GM19467 (cell line): ENCODE measurements at regions not wholly inside any gene's neighbourhood (a gene's known extent, or its start where the extent isn't known, plus 50 kb on each side); places are given as distances from the start of the nearest gene placed in this dataset.
"Not testable (repeated sequence)": the region's sequence is repeated elsewhere in the genome, so short reads cannot be mapped to it uniquely, and the experiment has no call there.

ENCODE experiments used
- ATAC-seq: cut with Tn5 transposase; IDR thresholded peaks from one replicate; pipeline ENCODE4 v1.9.1; 2021; ENCODE audit warnings: mild to moderate bottlenecking, moderate library complexity; ENCODE audit not compliant: unreplicated experiment

DNA sequence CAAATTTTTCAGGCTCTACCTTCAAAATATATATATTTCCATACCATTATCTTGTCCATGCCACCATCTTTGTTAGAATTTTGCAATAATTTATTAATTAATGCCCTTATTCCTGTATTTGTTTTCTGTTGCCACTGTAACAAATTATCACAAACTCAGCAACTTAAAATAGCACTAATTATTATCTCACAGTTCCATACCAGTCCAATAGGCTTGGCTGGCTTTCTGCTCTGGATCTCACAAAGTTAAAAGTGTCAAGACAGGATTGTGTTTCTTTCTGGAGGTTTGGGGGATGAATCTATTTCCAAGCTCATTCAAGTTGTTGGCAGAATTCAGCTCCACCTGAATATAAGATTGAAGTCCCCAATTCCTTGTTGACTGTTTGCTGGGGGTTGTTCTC, 58.6 kb upstream of the SLC38A4 start:
- no peak for ATAC-seq

DNA sequence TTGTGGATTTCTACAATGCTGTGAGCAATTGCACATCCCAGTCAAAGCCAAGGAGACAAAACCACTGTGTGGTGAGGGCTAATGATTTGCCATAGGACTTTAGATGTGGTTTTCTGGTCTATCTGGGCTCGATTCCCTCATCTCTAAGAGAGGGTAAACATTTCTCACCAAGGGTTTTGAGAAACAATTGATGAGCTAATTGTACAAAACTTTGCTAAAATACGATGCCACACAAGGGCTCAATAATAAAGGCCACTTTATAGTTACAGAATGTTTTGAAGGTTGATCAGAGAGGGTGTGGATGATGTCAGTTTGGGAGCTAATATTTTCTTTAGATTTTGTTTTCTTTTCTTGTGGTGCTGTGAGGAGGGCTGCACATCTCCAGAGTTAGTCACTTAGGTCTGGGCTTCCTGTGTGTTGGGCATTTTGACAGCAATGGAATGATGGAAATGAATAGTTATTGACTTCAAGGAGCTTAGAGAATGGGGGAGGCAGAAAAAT, 60.8 kb upstream of the SLC38A4 start:
- no peak for ATAC-seq

DNA sequence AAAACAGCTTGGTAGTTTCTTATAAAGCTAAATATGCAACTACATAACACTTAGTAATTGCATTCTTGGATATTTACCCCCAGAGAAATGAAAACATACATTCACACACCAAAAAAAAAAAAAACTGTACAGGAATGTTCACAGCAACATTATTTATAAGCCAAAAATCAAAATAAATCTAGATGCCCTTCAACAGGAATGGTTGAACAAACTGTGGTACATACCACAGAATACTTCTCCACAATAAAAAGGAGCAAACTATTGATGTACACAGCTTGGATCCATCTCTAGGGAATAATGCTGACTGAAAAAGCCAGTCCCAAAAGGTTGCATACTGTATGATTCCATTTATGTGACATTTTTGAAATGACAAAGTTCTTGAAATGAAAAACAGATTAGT, 62.1 kb upstream of the SLC38A4 start:
- ATAC-seq = no peak

DNA sequence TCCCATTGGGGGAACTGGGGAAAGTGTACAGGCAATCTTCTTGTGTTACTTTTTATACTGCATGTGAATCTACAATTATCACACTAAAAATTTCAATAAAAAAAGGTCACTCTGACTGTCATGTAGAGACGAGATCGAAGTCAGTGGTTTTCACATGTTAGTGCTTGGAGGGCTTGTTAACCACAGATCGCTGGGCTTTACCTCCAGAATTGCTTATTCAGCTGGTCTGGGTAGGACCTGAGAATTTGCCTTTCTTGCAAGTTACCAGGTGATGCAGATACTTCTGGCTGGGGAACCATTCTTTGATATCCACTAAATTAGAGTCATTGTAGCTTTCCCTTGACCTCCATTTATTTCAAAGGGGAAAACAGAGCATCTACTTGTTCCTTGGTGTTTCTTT, 62.8 kb upstream of the SLC38A4 start:
- no peak for ATAC-seq

DNA sequence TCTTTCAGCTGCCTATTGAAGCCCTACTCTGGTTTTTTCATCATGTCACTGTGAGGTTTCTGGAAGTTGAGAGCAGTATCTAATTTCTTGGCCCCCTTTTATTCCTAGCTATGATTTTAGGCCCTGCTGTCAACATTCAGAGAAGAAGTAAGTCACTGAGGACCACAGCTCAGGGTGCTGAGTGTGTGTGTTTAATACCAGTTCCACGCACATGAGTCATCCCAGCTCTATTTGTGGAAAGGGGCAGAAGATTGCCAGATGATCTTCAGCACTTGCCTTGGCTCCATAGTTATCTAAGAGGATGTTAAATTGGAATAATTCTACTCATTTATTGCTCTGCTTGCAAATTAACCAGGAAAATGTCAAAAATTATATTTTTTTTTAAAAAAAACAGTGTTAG, 65.5 kb upstream of the SLC38A4 start:
- ATAC-seq = no peak

DNA sequence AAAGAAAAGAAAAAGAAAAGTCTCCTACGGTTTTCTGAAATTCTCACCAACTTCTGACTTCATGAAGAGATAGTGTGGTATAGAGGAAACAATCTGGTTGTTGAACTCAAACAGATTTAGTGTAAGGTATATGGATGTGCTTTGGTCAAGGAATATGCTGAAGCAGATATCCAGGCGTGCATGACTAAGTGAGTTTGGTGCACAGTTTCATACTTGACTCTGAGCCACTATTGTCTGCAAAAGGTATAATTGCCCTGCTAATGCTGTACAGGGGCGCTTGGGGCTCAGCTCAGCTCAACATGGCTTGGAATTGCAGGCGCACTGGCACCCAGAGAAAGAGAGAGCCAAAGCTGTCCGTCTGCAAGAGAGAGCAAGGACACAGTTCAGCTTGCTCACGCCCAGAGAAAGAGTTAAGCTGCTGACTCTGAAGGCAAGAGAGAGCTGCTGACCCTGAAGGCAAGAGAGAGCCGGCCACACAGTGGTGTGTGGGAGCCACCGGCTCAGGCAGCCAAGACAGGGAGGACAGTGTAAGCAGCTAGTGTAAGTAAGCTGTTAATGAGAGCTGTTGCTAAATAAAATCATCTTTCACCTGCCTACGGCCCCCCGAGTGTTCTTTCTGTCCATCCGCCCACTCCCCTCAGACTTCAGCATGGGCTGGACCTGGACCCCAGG, 66.4 kb upstream of the SLC38A4 start:
- no peak for ATAC-seq

DNA sequence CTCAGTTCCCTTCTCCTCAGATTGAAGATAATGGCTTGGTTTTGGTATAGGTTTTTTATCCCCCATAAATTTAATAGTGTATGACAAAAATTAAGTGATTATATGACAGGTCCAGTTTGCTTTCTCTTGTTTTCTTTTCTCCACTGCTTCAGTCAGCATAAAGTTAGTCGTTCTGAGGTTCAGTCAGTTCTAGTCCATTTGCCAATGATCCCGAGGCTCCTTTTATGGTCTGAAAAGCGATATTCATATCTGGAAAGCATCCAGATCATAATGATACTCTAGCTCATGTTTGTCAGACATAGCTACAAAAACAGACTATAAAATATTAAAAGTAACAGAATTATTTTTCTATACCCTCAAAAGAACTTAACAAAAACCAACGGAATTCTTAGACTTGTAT, 67.1 kb upstream of the SLC38A4 start:
- no peak for ATAC-seq

DNA sequence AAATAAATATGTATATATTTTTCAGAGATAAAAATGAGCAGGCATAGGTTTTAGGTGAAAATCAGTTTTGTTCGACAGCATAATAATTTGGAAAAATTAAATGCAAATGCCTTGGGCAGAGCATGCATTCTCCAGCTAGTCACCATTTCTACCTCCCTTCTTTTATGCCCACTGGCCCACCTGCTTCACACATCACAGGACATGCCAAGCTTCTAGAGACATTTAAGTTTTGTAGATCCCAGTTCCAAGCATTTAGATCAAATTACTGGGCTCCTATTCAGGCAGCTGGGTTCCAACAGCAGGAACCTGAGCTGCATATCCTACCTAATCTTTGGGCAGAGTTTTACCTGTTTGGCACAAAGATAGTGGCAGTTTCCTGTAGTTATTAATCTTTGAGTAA, 67.6 kb upstream of the SLC38A4 start:
- no peak for ATAC-seq

DNA sequence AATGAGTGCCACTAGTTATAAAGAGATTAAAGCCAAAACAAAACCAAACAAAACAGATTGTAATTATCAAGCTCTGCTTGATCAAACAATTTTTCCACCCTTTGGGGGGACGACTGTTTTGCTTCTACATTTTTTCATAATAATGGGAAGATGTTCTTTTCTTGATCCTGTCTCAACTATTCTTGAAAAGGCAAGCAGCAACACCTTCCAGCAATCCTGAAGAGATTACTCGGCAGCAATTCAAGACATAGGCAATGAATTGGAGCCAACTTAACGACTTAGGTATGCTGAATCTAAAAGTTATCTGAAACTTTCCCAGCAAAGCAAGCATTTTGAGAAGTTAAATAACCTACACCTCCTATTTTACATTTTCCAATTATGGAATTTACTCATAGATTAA, 69.9 kb upstream of the SLC38A4 start:
- ATAC-seq = no peak

DNA sequence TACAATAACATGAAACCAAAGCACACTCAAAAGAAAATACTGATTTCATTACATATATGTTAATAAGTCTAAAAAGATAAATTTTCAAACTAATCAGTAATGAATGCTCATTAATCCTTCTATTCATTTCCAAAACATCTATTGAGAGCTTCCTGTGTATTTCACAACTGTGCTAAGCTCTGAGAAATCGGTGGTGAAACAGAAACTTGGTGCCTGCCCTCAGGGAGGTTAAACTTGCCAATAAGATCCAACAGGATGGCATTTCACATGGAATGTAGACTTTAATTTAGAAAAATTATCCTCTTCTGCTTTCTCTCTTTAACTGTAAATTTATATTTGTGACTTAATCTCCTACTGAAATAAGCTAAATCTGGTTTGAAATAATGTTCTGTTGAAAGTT, 70.9 kb upstream of the SLC38A4 start:
- no peak for ATAC-seq

DNA sequence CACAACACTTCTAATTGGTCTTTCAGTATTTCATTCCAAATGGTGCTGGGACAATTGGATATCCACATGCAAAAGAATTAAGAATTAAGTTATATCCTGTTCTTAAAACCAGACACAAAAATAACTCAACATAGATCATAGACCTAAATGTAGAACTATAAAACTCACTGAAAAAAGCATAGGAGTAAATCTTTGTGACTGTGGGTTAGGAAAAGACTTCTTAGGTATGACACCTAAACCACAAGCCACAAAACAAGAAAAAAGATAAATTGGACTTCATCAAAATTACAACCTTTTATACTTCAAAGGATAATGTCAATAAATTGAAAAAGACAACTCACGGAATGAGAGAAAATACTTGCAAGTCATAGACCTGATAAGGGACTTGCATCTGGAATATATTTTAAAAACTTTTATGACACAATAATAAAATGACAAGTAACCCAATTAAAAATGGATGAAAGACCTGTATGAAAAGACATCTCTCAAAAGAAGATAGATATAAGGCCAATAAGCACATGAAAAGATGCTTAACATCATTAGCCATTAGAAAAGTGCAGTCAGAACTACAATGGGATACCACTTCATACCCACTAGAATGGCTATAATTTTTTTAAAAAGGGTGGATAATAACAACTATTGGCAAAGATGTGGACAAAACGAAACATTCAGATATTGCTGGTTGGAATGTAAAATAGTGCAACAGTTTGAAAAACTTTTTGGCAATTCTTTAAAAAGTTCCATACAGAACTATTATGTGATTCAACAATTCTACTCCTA, 72.5 kb upstream of the SLC38A4 start:
- no peak for ATAC-seq

DNA sequence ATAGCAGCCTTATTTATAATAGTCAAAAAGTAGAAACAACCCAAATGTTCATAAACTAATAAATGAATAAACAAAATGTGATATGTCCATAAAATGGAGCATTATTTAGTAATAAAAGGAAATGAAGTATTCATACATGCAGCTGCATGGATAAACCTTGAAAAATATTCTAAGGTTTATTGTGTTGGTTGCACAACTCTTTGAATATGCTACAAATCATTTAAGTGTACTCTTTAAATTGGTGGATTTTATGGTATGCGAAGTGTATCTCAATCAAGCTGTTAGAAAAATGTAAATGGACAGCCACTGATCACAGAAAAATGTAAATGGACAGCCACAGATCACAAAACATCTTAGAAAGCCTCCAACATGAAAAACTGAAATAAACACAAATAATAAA, 73.2 kb upstream of the SLC38A4 start:
- no peak for ATAC-seq

DNA sequence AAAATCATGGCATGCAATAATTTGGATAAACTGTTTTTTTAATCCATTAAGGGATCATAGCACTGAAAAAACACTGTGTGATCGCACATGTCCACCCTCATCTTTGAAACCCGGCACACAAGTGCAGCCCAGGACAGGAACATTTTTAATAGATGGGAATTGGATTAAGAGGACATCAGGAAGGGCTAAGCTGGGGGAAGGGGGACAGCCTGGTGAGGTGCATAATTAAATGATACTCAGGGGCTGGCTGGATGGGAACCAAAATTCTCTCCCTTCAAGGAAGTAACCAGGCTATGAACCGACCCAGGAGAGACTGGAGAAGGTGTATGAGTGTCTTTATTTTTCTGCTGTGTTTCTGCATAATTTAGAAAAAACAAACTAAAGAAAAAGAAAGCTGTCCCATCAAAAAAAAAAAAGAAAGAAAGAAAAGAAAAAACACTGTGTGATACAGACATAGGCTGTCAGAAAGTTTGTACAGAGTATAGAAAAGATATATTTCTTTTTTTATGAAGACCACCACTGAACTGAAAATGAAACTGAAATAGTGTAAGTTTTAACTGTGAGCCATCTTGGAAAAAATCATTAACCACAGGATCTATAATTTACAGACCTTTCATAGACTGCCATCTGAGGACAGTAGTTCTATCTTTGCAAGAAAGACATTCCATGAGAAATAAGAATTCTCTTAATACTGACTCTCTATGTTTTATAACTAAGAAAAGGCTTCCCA, 75.1 kb upstream of the SLC38A4 start:
- no peak for ATAC-seq

DNA sequence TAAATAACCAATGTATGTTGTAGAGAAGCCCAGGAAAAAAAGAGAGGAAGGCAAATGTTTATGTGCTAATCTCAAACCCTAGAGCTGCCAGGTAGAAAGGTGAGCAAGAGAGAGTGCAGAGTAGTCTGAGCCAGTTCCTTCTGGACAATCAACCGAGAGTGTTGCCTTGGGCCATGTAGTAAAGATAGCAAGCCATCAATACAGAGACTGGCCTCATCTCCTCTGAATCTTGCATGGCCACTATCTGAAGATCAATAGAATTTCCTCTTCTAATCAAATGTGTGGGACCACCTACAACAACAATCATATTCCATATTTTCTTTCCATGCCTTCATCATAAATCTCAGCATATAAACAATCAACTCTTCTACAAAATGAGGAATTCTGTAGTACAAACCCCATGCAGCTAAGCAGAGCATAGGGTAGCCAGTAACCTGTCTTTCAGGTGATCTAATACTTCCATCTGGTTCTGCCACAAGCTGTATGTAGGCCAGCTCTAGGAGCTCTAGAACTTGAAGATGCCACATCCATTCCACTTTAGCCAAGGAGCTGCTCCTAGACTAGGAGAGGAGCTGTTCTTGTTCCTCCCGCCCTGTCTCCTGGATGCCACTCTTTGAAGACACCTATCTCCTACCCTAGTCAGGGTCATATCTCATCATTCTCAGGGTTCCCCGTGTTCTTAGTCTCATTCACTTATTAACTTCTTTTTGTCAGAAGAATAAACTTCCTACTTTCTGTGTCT, 75.8 kb upstream of the SLC38A4 start:
- ATAC-seq = no peak

DNA sequence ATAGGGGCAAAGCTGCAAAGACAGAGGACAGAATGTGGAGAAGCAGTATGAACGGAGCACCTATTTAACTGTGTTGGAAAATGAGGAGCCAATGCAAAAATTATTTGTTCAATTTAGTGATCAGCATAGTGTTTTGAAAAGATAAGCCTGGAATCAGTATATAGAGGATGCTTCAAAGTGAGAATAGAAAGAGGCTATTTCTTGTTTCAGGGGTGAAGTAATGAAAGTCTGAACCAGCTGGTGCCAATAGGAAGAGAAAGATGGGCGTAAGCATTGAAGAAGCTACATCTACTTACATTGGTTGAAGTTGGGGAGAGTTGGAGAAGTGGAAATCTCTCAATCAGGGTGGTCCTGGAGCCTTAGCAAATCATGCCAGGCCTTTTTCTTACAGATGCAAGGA, 77.3 kb upstream of the SLC38A4 start:
- ATAC-seq = no peak

DNA sequence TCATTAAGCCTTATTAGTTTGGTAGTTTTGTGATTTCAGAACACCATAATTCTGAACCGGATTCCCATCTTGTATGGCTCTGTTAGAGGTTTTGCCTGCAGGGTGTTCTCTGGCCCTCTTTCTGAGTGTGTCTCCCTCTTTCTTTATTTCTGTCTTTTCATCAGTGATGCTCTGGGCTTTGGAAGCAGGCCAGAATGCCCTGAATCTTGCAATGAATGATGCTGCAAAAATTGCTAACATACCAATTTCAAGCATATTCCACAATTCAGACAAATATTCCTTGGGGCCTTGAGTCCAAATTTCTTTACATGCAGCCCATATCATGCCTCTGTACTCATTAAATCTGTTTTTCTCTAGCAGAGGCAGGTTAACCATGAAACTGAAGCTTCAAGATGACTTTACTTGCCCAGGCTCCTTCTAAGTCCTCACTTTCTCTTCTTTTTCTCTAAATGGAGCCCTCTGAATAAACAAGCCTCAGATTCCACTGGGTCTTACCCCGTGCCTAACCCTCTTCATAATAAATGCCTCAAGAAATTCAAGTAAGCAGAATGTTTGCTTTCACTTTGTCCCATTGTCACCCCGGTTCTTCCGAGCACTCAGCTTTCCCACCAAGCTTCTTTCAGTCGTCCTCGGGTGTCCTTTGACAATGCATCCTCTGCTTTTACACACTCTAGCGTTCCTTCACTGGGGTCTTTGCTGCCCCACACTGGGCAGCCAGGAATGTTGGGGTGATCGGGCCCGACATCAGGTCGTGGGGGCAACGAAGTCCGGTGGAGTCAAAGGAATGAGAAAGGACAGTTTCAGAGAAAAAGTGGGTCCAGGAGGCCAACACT, 78.8 kb upstream of the SLC38A4 start:
- no peak for ATAC-seq

DNA sequence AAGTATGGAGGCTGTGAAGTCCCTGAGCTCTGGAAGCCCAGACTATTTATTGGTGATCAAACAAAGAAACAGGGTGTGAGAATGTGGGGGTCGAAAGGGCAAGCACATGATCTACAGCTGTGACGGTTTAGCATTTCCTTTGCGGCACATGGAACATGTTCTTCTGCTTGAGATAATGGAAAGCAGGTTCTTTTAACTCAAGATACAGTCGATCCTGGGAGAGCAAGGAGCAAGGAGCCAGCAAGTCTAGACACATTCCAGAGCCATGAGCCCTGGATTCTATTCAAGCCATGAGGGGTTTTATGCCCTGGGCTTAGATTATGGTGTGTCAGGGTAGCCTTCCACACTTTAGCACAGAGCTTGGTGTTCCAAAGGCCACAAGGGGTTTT, 79.4 kb upstream of the SLC38A4 start:
- not testable (repeated sequence) for ATAC-seq

DNA sequence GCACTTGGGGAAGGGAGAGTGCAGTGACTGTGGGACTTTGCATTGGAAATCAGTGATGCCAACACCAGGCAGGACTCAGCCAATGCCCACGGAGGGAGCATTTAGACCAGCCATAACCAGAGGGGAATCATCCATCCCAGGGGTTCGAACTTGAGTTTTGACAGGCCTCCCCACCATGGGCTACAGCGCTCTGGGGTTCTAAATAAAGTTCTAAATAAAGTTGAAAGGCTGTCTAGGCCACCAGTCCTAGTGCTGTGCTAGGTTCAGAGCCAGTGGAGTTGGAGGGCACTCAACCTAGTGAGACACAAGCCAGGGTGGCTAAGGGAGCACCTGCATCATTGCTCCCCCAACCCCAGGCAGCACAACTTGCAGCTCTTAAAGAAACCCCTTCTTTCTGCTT, 82.0 kb upstream of the SLC38A4 start:
- no peak for ATAC-seq

DNA sequence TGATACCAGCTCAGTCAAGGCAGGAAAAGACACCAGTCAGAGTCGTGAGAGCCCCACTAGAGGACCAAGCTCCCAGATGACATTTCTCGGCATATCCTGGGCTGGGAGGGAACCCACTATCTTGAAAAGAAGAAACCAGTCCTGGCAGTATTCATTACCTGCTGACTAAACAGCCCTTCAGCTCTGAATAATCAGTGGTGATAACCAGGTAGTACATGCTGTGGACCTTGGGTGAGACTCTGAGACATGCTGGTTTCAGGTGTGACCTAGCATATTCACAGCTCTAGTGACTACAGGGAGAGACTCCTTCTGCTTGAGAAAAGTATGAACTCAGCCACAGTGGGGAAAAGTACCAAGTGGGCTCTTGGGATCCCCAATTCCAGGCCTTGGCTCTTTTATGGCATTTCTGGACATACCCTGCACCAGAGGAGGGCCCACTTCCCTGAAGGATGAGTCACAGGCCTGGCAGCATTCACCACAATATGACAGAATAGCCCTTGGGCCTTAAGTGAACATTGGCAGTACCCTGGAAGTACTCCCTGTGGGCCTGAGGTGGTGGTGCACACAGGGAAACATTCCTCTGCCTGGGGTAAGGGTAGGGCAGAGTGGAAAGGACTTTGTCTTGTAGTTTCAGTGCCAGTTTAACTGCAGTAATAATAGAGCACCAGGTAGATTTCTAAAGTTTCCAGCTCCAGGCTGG, 82.6 kb upstream of the SLC38A4 start:
- no peak for ATAC-seq
